Activated CD4-positive, alpha-beta T cell treated with anti-CD3 and anti-CD28 coated beads for 48 hours (primary cell): ENCODE measurements at regions not wholly inside any gene's neighbourhood (a gene's known extent, or its start where the extent isn't known, plus 50 kb on each side); places are given as distances from the start of the nearest gene placed in this dataset.

Experiments
- DNase-seq: peaks from one replicate; pipeline ENCODE4 v3.0.0-alpha.2; 2020

- no peak for DNase-seq
Observed at GRCh38 chr5:125541085-125541484, 794.6 kb upstream of the ZNF608 start.

- DNase-seq: no peak
Observed at GRCh38 chr5:125549322-125549911, 803.0 kb upstream of the ZNF608 start.

- no peak for DNase-seq
Observed at GRCh38 chr5:125550274-125550673, 803.8 kb upstream of the ZNF608 start.

GRCh38 chr5:125551246-125551645 lies 804.8 kb upstream of the ZNF608 start:
- no peak for DNase-seq

GRCh38 chr5:125551797-125552196 lies 805.4 kb upstream of the ZNF608 start:
- no peak for DNase-seq

- no peak for DNase-seq
Observed at GRCh38 chr5:125552486-125552885, 806.0 kb upstream of the ZNF608 start.

GRCh38 chr5:125554355-125554754 lies 807.9 kb upstream of the ZNF608 start:
- DNase-seq: no peak

GRCh38 chr5:125555591-125555990 lies 809.2 kb upstream of the ZNF608 start:
- DNase-seq: no peak

- no peak for DNase-seq
Observed at GRCh38 chr5:125558016-125558415, 811.6 kb upstream of the ZNF608 start.

- no peak for DNase-seq
Observed at GRCh38 chr5:125558466-125558865, 812.0 kb upstream of the ZNF608 start.

GRCh38 chr5:125559296-125559695 lies 812.9 kb upstream of the ZNF608 start:
- no peak for DNase-seq

GRCh38 chr5:125560476-125561225 lies 814.2 kb upstream of the ZNF608 start:
- DNase-seq: no peak

GRCh38 chr5:125564317-125564975 lies 818.0 kb upstream of the ZNF608 start:
- no peak for DNase-seq

- no peak for DNase-seq
Observed at GRCh38 chr5:125574491-125575044, 828.1 kb upstream of the ZNF608 start.

- no peak for DNase-seq
Observed at GRCh38 chr5:125575171-125575890, 828.9 kb upstream of the ZNF608 start.

- DNase-seq: no peak
Observed at GRCh38 chr5:125575891-125576505, 829.6 kb upstream of the ZNF608 start.

GRCh38 chr5:125576822-125577221 lies 830.4 kb upstream of the ZNF608 start:
- DNase-seq: no peak

GRCh38 chr5:125578551-125578950 lies 832.1 kb upstream of the ZNF608 start:
- DNase-seq: no peak

GRCh38 chr5:125579182-125579581 lies 832.7 kb upstream of the ZNF608 start:
- DNase-seq: no peak

GRCh38 chr5:125581311-125581710 lies 834.9 kb upstream of the ZNF608 start:
- no peak for DNase-seq

- DNase-seq: no peak
Observed at GRCh38 chr5:125582352-125582751, 835.9 kb upstream of the ZNF608 start.

- DNase-seq: no peak
Observed at GRCh38 chr5:125583321-125584139, 837.1 kb upstream of the ZNF608 start.
